Right lobe of liver (tissue), 6 donors: ENCODE measurements at regions not wholly inside any gene's neighbourhood (a gene's known extent, or its start where the extent isn't known, plus 50 kb on each side); places are given as distances from the start of the nearest gene placed in this dataset.

Source experiments
- ATAC-seq, 4 donors: fragments of 200-7000 bp; cut with Tn5 transposase; one replicate each; pipeline ENCODE4 v1.9.1; 2020; ENCODE audit warnings: mild to moderate bottlenecking in 4 of 4, moderate library complexity in 4 of 4
- DNase-seq, 3 donors: peaks; one replicate each; pipeline ENCODE4 v3.0.0-alpha.2; 2020
- H3K27ac ChIP-seq, 3 donors: fragments of 200-600 bp; one replicate each; pipeline ENCODE4 v1.8.0; 2022
- H3K27me3 ChIP-seq, 2 donors: fragments of 200-600 bp; one replicate each; pipeline ENCODE4 v1.8.0; 2022
- H3K36me3 ChIP-seq, 4 donors: fragments of 200-600 bp; sonication (generic) in 1 of 4; one replicate each; pipeline versions ENCODE4 v1.5.1 to v1.8.0; 2017 to 2022; ENCODE audit warnings: control low read depth in 1 of 4
- H3K4me1 ChIP-seq, 4 donors: fragments of 200-600 bp; sonication (generic) in 1 of 4; one replicate each; pipeline versions ENCODE4 v1.5.1 to v1.8.0; 2017 to 2022; ENCODE audit warnings: control low read depth in 1 of 4
- H3K4me3 ChIP-seq, 3 donors: fragments of 200-600 bp; one replicate each; pipeline ENCODE4 v1.8.0; 2022
- H3K9me3 ChIP-seq, 4 donors: fragments of 200-600 bp; sonication (generic) in 1 of 4; one replicate each; pipeline versions ENCODE4 v1.5.1 to v1.8.0; 2017 to 2022; ENCODE audit warnings: control low read depth in 1 of 4
- CTCF ChIP-seq, 4 donors: fragments of 200-600 bp in 3 of 4; fragments of 450-650 bp in 1 of 4; IDR thresholded peaks; one replicate each; pipeline versions ENCODE4 v1.5.1 to v1.8.0; 2016 to 2022; ENCODE audit warnings: antibody characterized with exemption in 4 of 4, mild to moderate bottlenecking in 2 of 4
- POLR2A ChIP-seq: fragments of 450-650 bp; IDR thresholded peaks from one replicate; pipeline ENCODE4 v1.6.1; 2017; ENCODE audit warnings: antibody characterized with exemption, mild to moderate bottlenecking
- WGBS: methylation state at CpG from one replicate; pipeline ENCODE4 v1.1.6; 2018; ENCODE audit warnings: low coverage, low lambda C conversion rate; ENCODE audit not compliant: insufficient coverage; ENCODE audit errors: missing lambda C conversion rate; 5-methylcytosine and 5-hydroxymethylcytosine counted together
- intact Hi-C, 2 donors: fragments of 100-400 bp; cut with DNase I; formaldehyde crosslinking; loops; one replicate each; pipeline versions ENCODE4 v1.11.2 to v1.14.1; 2022
- donor health status: DM: no; HTN: yes; CAD: no.
- donor health status: DM: no; HTN: no; CAD: no.
- donor health status: DM: no; HTN: no; CAD: no.
- donor health status: DM: no; HTN: yes; CAD: no.
- donor health status: DM: no; HTN: yes; CAD: no.

GRCh38 chr5:122602700-122603099 is 172.2 kb upstream of the SNX2 start:
- ATAC-seq (no peak), DNase-seq (no peak)
- 30% methylated on average over 1 of the region's 1 CpG for WGBS
- H3K27me3 ChIP-seq, result no peaks in the 10 kb centered on the region
- intact Hi-C loops, result no loop called here
- no peaks in the 10 kb centered on the region for H3K9me3 ChIP-seq
- H3K27ac ChIP-seq, result no peak overlapping the region
- no peaks in the 10 kb centered on the region for H3K4me1 ChIP-seq
- TF ChIP-seq POLR2A (no peak), CTCF (IDR thresholded peaks at IDR 0.05) (no peak)
- H3K4me3 ChIP-seq, result no peak overlapping the region
- no peaks in the 10 kb centered on the region for H3K36me3 ChIP-seq

- DNase-seq (no peak), ATAC-seq (no peak)
- intact Hi-C loops, result no loop called here
- Histone ChIP-seq H3K36me3 (no peaks in the 10 kb centered on the region), H3K27ac (no peak overlapping the region), H3K4me1 (no peaks in the 10 kb centered on the region), H3K4me3 (no peak overlapping the region), H3K9me3 (peaks cover 0 to 2% (median 0%) of the 10 kb centered on the region in 4 donors), H3K27me3 (no peaks in the 10 kb centered on the region)
- no peak for TF ChIP-seq POLR2A
- no peak for TF ChIP-seq CTCF (IDR thresholded peaks at IDR 0.05)
- WGBS, result 78% methylated on average over 4 of the region's 4 CpGs
Observed at GRCh38 chr5:122605236-122605635, 169.6 kb upstream of the SNX2 start.

GRCh38 chr5:122607818-122608217 is 167.1 kb upstream of the SNX2 start:
- H3K27ac ChIP-seq, result no peak overlapping the region
- H3K4me1 ChIP-seq, result no peaks in the 10 kb centered on the region
- intact Hi-C loops, result no loop called here
- no peak overlapping the region for H3K4me3 ChIP-seq
- H3K36me3 ChIP-seq, result no peaks in the 10 kb centered on the region
- H3K9me3 ChIP-seq, result peaks cover 0 to 2% (median 0%) of the 10 kb centered on the region in 4 donors
- TF ChIP-seq CTCF (IDR thresholded peaks at IDR 0.05) (no peak), POLR2A (no peak)
- ATAC-seq (no peak), DNase-seq (no peak)
- 65% methylated on average over 3 of the region's 3 CpGs for WGBS
- H3K27me3 ChIP-seq, result no peaks in the 10 kb centered on the region

GRCh38 chr5:122608222-122608621 is 166.7 kb upstream of the SNX2 start:
- H3K27ac ChIP-seq, result no peak overlapping the region
- intact Hi-C loops, result no loop called here
- ATAC-seq (no peak), DNase-seq (no peak)
- peaks cover 0 to 2% (median 0%) of the 10 kb centered on the region in 4 donors for H3K9me3 ChIP-seq
- no peak for TF ChIP-seq CTCF (IDR thresholded peaks at IDR 0.05)
- no peak for TF ChIP-seq POLR2A
- H3K27me3 ChIP-seq, result no peaks in the 10 kb centered on the region
- WGBS, result 73% methylated on average over 3 of the region's 3 CpGs
- H3K4me3 ChIP-seq, result no peak overlapping the region
- no peaks in the 10 kb centered on the region for H3K4me1 ChIP-seq
- H3K36me3 ChIP-seq, result no peaks in the 10 kb centered on the region

- Histone ChIP-seq H3K4me1 (no peaks in the 10 kb centered on the region), H3K27me3 (no peaks in the 10 kb centered on the region), H3K36me3 (no peaks in the 10 kb centered on the region), H3K27ac (no peak overlapping the region), H3K9me3 (peaks cover 0 to 2% (median 0%) of the 10 kb centered on the region in 4 donors), H3K4me3 (no peak overlapping the region)
- intact Hi-C loops, result no loop called here
- no peak for TF ChIP-seq POLR2A
- TF ChIP-seq CTCF (IDR thresholded peaks at IDR 0.05), result no peak
- ATAC-seq (no peak), DNase-seq (no peak)
- 70% methylated on average over 2 of the region's 2 CpGs for WGBS
Observed at GRCh38 chr5:122611406-122611805, 163.5 kb upstream of the SNX2 start.
